ENCODE measurements at regions not wholly inside any gene's neighbourhood (a gene's known extent, or its start where the extent isn't known, plus 50 kb on each side); places are given as distances from the start of the nearest gene placed in this dataset.
"Not testable (repeated sequence)": the region's sequence is repeated elsewhere in the genome, so short reads cannot be mapped to it uniquely, and the experiment has no call there.

- DNase-seq (ENCODE audit: low spot score): no peak
- CTCF ChIA-PET: no interaction called here
- TF ChIP-seq, protein P1, sequence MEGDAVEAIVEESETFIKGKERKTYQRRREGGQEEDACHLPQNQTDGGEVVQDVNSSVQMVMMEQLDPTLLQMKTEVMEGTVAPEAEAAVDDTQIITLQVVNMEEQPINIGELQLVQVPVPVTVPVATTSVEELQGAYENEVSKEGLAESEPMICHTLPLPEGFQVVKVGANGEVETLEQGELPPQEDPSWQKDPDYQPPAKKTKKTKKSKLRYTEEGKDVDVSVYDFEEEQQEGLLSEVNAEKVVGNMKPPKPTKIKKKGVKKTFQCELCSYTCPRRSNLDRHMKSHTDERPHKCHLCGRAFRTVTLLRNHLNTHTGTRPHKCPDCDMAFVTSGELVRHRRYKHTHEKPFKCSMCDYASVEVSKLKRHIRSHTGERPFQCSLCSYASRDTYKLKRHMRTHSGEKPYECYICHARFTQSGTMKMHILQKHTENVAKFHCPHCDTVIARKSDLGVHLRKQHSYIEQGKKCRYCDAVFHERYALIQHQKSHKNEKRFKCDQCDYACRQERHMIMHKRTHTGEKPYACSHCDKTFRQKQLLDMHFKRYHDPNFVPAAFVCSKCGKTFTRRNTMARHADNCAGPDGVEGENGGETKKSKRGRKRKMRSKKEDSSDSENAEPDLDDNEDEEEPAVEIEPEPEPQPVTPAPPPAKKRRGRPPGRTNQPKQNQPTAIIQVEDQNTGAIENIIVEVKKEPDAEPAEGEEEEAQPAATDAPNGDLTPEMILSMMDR (conservative IDR thresholded peaks at IDR 0.05; ENCODE audit: low read depth): no peak
- H3K27ac ChIP-seq: no peak overlapping the region
- POLR2A ChIA-PET (ENCODE audit: low non-redundant PET): no interaction called here
These were observed 224.7 kb downstream of the SREK1 start for GRCh38 chr5:66368811-66369210.

- no peak overlapping the region for H3K27ac ChIP-seq
- DNase-seq (ENCODE audit: low spot score): no peak
- CTCF ChIA-PET: no interaction called here
- POLR2A ChIA-PET (ENCODE audit: low non-redundant PET): no interaction called here
- TF ChIP-seq, protein P1 (conservative IDR thresholded peaks at IDR 0.05; ENCODE audit: low read depth): no peak
These were observed 218.4 kb upstream of the MAST4 start for GRCh38 chr5:66377747-66378146.

DNA sequence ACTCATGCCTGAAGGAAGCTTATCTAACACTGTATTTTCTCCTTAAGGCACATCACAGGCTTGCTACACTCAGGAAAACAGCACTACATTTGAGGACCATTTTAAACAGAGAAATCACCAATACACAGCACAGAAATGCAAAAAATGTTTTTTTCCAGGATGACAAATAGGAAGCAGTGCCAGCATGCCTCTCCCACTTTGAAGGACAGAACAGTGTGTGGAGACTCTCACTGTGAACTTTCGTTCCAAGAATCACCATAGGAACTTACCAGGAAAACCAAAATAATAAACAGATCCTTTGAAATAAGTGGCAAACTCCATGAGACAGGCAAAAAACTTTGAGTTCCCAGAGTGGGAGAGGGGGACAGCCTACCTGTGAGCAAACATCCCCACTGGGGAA lies 217.8 kb upstream of the MAST4 start:
- TF ChIP-seq, protein P1 (conservative IDR thresholded peaks at IDR 0.05; ENCODE audit: low read depth): no peak
- CTCF ChIA-PET: no interaction called here

DNA sequence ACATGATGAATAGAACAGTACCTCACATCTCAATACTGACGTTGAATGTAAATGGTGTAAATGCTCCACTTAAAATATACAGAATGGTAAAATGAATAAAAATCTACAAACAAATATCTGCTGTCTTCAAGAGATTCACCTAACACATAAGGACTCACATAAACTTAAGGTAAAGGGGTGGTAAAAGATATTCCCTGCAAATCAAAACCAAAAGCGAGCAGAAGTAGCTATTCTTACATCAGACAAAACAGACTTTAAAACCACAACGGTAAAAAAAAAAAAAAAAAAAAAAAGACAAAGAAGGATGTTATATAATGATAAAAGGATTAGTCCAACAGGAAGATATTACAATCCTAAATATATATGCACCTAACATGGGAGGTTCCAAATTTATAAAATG lies 214.0 kb upstream of the MAST4 start:
- CTCF ChIA-PET: interaction anchor here (0.7 kb wide), 1 partner anchor 27 kb away, joined by 4 read pairs; no protein-coding TSS in a partner anchor
- TF ChIP-seq, protein P1 (conservative IDR thresholded peaks at IDR 0.05; ENCODE audit: low read depth): no peak
- POLR2A ChIA-PET (ENCODE audit: low non-redundant PET): no interaction called here
- no peak overlapping the region for H3K27ac ChIP-seq
- DNase-seq (ENCODE audit: low spot score): no peak

More for the DNA sequence above, 217.8 kb upstream of the MAST4 start:
- H3K27ac ChIP-seq: no peak overlapping the region
- POLR2A ChIA-PET (ENCODE audit: low non-redundant PET): no interaction called here
- DNase-seq (ENCODE audit: low spot score): no peak

DNA sequence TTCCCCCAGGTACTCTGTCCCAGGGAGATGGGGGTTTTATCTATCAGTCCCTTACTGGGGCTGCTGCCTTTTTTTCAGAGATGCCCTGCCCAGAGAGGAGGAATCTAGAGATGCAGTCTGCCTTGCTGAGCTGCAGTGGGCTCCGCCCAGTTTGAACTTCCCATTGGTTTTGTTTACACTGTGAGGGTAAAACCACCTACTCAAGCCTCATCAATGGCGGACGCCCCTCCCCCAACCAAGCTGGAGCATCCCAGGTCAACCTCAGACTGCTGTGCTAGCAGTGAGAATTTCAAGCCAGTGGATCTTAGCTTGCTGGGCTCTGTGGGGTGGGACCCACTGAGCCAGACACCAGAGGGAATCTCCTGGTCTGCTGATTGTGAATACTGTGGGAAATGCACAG lies 191.0 kb upstream of the MAST4 start:
- CTCF ChIA-PET: interaction anchor here (0.7 kb wide), 1 partner anchor 31 kb away, joined by 5 read pairs; no protein-coding TSS in a partner anchor
- POLR2A ChIA-PET (ENCODE audit: low non-redundant PET); DNase-seq (ENCODE audit: low spot score); H3K27ac ChIP-seq: not testable (repeated sequence)

DNA sequence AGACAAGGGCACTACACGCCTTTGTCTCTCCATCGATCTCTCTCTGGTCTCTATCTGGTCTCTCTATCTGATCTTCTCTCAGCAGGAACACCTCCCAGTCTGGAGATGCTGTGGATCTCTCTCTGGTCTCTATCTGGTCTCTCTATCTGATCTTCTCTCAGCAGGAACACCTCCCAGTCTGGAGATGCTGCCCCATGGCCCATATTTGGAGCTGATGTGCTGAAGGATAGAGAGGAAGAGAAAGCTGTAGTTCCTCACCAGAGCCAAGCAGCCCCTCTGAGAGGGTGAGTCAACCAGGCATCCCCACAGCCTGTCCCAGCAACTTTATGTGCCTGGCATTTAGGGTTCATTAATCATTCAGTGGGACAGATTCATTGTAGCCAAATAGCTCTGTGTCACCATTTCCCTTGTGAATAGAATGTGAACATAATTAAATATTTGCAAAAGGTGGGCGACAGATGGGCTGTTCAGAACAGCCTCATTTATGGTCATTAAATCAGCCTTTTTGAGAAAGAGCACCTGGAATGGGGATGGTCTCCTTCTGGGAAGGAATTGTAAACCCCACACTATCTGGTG lies 189.3 kb upstream of the MAST4 start:
- H3K27ac ChIP-seq: no peak overlapping the region
- TF ChIP-seq, protein P1 (conservative IDR thresholded peaks at IDR 0.05; ENCODE audit: low read depth): no peak
- no peak for DNase-seq (ENCODE audit: low spot score)
- POLR2A ChIA-PET (ENCODE audit: low non-redundant PET): no interaction called here
- CTCF ChIA-PET: interaction anchor here (0.5 to 1.6 kb wide), 4 partner anchors 80 to 670 kb away, joined by 3 to 4 read pairs (median 3); no protein-coding TSS in a partner anchor

- DNase-seq (ENCODE audit: low spot score): no peak
- no peak overlapping the region for H3K27ac ChIP-seq
- ChIA-PET CTCF (interaction anchor here (0.6 to 1.6 kb wide), 3 partner anchors 79 to 179 kb away, joined by 3 to 4 read pairs (median 3); no protein-coding TSS in a partner anchor), POLR2A (ENCODE audit: low non-redundant PET) (no interaction called here)
- TF ChIP-seq, protein P1 (conservative IDR thresholded peaks at IDR 0.05; ENCODE audit: low read depth): no peak
These were observed 188.4 kb upstream of the MAST4 start for GRCh38 chr5:66407765-66408164.

All from RWPE1 (cell line).